Left lobe of liver (tissue), 2 donors: ENCODE measurements at regions not wholly inside any gene's neighbourhood (a gene's known extent, or its start where the extent isn't known, plus 50 kb on each side); places are given as distances from the start of the nearest gene placed in this dataset.
"Not testable (repeated sequence)": the region's sequence is repeated elsewhere in the genome, so short reads cannot be mapped to it uniquely, and the experiment has no call there.

Source experiments
- ATAC-seq: fragments of 200-7000 bp; cut with Tn5 transposase; one replicate; pipeline ENCODE4 v1.9.1; 2020; ENCODE audit warnings: mild to moderate bottlenecking, moderate library complexity
- DNase-seq: peaks from one replicate; pipeline ENCODE4 v3.0.0-alpha.2; 2020; ENCODE audit warnings: low spot score
- donor health status: DM: no; HTN: no; CAD: no; lungs with moderate emphysema.
- donor health status: DM: no; HTN: yes; CAD: no.

GRCh38 chr16:86738322-86738721 is 160.0 kb downstream of the FOXL1 start:
- ATAC-seq, DNase-seq: not testable (repeated sequence)

- ATAC-seq (no peak), DNase-seq (no peak)
Measured at GRCh38 chr16:86739178-86739577, 160.8 kb downstream of the FOXL1 start.

- no peak for DNase-seq
- ATAC-seq: no peak
Measured at GRCh38 chr16:86739808-86740207, 161.5 kb downstream of the FOXL1 start.

GRCh38 chr16:86740298-86740697 is 161.9 kb downstream of the FOXL1 start:
- DNase-seq: no peak
- no peak for ATAC-seq

- no peak for DNase-seq
- ATAC-seq: peak; percentile 23
Measured at GRCh38 chr16:86740906-86741799, 162.8 kb downstream of the FOXL1 start.

GRCh38 chr16:86747761-86748160 is 169.4 kb downstream of the FOXL1 start:
- DNase-seq: no peak
- no peak for ATAC-seq

GRCh38 chr16:86748652-86749051 is 170.3 kb downstream of the FOXL1 start:
- ATAC-seq (no peak), DNase-seq (no peak)

GRCh38 chr16:86751076-86752030 is 173.0 kb downstream of the FOXL1 start:
- DNase-seq: no peak
- no peak for ATAC-seq

- DNase-seq: no peak
- no peak for ATAC-seq
Measured at GRCh38 chr16:86752582-86753175, 174.3 kb downstream of the FOXL1 start.

- DNase-seq: no peak
Measured at GRCh38 chr16:86753399-86753798, 175.1 kb downstream of the FOXL1 start.

GRCh38 chr16:86755571-86756006 is 177.2 kb downstream of the FOXL1 start:
- DNase-seq (peak; percentile 48), ATAC-seq (peak; percentile 44)

More at GRCh38 chr16:86753399-86753798, 175.1 kb downstream of the FOXL1 start:
- no peak for ATAC-seq

- DNase-seq (no peak), ATAC-seq (no peak)
Measured at GRCh38 chr16:86756882-86757703, 178.7 kb downstream of the FOXL1 start.

GRCh38 chr16:86757704-86758040 is 179.3 kb downstream of the FOXL1 start:
- DNase-seq (no peak), ATAC-seq (no peak)

GRCh38 chr16:86758932-86759331 is 180.6 kb downstream of the FOXL1 start:
- DNase-seq (no peak), ATAC-seq (no peak)

GRCh38 chr16:86761111-86762031 is 183.0 kb downstream of the FOXL1 start:
- DNase-seq: no peak
- ATAC-seq: peak; percentile 61

- DNase-seq: no peak
- no peak for ATAC-seq
Measured at GRCh38 chr16:86762095-86762494, 183.7 kb downstream of the FOXL1 start.

GRCh38 chr16:86763819-86764218 is 185.5 kb downstream of the FOXL1 start:
- DNase-seq (no peak), ATAC-seq (no peak)

- DNase-seq: no peak
- no peak for ATAC-seq
Measured at GRCh38 chr16:86764551-86764950, 186.2 kb downstream of the FOXL1 start.

GRCh38 chr16:86765389-86766026 is 187.2 kb downstream of the FOXL1 start:
- no peak for ATAC-seq

More at GRCh38 chr16:86765389-86766026, 187.2 kb downstream of the FOXL1 start:
- DNase-seq: no peak
